CD4-positive, alpha-beta T cell treated with Interleukin-21 for 1 hour (primary cell): ENCODE measurements at regions not wholly inside any gene's neighbourhood (a gene's known extent, or its start where the extent isn't known, plus 50 kb on each side); places are given as distances from the start of the nearest gene placed in this dataset.

ENCODE experiments used
- DNase-seq: peaks from one replicate; pipeline ENCODE4 v3.0.0-alpha.2; 2020

DNA sequence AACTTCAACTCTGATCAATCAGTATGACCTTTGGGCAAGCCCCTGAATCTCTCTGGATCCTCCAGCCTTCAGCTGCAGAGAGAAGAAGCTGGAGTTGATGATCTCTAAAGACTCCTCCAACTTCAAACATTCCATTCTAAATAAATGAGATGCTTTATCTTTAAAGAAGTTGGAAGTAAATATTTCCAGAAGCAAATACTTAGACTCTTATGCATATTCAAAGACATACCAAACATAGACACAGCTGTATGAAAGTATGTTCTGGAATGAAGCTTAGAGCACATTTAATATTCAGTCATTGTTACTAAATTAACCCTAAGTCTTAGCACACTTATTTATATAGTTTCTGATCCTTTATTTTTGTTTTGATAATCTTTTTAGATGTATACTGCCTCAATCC is 77.6 kb upstream of the ACP3 start:
- DNase-seq = no peak

DNA sequence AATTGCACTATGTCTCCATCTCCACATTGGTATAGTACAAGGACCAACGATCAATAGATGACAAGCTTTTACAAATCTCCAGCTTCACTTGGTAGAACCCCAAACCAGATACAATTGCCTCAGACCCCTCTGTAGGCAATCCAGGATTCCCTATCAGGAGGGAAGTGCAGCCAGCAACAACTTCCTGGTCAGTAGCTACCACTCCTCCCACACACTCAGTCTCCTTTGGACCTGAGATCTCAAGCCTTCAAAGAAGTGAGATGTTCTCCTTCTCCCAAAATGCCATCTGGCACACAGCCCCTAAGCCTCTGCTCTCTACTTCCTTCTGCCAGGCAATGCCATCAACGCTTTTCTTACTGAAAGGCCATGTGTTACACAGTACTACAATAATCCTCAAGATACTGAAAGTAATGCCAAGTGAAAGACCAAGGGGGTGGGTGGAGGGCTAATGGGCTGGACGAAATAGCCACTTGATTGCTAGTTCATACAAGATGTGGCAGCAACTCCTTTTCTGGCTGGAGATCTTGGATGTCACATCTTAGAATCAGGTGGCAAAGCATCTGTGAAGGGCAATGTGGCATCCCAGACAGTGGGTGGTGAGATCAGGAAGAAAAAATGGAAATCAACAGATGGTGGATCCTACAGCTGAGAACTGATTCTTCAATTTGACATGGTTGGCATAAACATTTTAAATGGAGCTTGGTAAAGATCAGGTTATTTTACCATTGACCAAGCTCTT is 75.3 kb upstream of the ACP3 start:
- DNase-seq = no peak

DNA sequence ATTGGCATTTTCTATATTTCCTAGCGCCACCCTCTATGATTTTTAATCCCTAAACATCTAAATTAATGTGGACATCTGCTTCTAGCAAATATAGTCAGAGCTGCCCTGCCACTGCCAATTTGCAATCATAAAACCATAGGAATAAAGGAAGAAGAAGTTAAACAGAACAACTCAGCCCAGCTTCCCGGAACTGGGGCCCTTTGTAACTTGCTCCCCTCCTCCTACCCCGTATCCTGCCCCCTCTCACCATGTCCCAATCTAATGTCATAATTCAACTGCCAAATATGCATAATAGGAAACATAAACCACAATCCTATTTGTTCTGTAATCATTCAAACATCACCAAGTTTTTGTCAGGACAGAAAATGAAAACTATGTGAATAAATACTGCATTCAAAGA is 74.4 kb upstream of the ACP3 start:
- DNase-seq = no peak

DNA sequence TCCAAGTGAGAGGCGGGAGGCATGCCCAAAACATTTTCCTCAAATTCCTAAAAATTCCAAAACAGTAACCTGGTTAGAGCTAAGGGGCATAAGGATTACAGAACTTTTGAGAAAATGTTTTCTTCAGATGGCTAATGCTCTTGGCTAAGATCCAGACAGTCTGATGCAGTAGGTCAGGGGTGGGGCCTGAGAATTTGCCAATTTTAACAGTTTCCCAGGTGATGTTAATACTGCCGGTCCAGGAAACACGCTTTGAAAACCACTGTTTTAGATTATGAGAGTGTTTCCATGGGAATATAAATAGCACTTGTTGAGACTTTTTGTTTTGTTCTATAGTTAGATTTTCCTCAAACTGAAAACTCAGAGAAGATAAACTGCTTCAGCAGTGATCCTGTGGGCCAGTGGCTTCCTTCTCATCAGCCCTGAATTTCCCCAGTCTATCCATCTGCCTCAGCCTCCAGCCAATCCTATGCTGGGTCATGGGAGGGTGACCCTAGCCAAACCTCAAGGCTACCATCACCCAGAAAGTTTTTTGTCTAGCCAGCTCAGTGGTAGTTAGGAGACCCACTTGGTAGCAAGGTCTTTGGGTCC is 71.6 kb upstream of the ACP3 start:
- no peak for DNase-seq

DNA sequence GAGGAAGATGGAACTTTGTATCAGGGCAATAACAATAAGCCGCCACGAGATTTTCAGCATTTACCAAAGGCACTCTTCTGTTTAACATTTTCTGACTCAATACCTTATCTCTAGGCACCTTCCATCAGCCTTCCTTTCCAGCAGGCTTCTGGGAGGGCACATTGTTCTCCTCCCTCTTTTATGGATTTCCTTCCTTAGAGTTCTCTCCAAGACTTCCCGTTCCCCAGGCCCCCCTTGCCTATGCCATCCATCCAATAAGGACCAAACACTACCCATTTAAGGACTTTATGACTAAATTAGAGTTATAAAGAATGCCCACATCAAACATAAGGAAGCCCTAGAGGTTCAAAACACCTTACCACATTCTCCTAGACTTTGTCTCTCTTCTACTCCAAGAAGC is 71.0 kb upstream of the ACP3 start:
- no peak for DNase-seq

DNA sequence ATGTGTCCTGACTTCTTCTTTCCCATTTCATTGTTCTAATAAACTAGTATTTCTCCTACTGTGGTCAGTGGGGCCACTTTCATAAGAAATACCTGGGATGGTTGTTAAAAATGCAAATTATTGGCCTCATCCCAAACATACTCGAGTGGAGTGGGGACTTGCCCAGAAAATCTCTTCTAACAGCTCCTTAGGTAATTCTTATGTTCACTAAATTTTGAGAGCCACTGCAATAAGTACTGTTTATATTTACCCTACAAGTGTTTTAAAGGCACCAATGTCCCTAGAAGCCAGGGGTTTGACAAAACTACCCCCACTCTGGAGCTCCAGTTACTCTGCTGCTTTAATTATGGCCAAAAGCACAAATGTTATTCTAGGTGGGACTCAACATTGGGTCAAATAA is 70.0 kb upstream of the ACP3 start:
- no peak for DNase-seq

DNA sequence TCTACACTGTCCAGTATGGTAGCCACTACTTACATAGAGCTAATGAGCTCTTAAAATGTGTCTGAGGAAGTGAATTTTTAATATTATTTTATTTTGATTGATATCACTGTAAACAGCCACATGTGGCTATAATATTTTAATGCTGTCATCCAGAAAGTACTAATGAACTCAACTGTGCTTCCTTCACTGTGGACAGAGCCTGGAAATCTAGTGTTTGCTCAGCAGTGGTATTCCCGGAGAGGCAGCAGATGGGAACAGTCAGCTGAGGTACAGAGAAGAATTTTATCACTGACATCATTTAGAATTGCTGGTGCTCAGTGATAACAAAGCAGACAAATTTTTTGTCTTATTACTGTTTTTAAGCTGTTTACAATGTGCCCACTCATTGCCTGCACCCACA is 68.7 kb upstream of the ACP3 start:
- DNase-seq = no peak

DNA sequence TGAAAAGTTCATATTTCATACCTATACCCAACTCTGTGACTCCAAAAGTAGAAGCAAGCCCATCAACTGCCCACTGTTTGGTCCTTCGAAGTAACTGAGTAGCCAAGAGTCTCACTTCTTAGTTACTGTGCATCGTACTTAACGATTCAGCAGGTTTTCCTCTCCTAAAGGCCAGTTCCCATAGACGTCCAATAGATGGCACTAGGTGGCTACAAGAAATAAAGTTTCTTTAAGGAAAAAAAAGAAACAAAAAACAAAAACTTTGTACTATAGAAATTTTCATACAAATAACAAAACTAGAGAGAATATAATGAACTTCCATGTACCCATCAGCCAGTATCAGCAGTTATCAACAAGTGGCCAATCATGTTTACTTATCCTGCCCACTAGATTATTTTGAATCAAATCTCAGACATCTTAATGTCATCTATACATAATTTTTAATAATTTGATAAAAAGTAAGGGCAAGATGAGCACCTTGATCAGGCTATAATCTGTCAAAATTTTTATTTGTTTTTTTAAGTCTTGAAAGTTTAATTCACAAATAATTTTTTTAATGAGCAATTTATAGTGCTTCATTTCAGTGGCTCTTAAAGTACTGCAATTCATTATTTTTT is 63.8 kb upstream of the ACP3 start:
- peak; percentile 19 for DNase-seq

DNA sequence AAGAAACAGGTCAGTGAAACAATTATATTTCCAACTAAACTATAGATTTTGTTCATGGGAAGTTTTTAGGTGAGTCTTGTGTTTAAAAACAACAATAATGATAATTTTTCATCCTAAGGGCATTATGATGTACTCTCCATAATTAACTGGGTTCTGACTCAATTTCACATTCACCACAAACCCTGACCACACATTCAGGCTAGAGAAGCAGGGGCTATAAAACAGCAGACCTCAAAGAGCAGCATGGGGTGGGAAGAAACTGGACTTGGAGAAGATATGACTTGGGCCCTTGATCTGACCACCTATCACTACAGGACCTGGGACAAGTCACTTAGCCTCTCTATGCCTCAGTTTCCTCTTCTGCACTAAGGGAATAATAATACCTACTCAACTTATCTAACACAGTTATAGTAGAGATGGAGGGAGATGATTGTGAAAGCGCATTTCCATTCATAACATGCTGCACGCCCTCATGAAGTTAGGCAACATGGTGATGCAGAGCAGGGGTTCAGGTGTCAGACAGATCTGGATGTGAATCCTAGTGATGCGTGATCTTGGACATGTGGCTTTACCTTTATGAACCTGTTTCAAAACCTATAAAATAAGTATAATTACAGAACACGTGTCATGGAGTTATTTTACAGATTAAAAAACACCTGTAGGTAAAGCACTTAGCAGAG is 63.0 kb upstream of the ACP3 start:
- DNase-seq = no peak

DNA sequence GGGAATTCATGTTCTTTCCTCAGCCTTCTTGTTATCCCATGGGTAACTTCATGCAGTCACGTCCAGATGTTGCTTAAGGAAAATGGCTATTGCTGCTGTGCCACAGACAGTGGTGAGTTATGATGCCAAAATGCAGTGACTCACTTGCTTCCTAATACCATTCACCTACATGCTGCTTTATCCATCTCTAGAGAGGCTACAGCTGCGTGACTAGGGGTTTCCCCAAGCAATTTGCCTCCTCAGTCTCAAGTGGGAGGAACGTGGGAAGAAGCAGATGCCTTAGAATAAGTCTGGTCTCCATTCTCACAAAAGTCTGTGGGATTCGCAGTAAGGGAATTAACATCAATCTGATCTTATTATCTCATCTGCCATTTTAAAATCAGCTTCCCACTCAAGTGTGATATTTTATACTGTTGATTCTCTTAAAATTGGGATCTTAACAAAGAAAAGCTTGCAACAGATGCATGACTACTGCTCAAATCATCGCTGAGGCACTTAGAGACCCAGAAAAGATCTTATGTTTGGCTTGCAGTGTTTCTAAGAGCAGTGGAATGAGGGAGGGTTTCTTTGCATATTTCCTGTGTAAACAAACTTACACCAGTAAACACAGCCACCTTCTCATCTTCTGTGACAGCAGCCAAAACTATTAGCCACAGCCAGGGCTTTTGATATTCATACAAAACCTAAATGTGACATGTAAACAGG is 62.0 kb upstream of the ACP3 start:
- DNase-seq = no peak

DNA sequence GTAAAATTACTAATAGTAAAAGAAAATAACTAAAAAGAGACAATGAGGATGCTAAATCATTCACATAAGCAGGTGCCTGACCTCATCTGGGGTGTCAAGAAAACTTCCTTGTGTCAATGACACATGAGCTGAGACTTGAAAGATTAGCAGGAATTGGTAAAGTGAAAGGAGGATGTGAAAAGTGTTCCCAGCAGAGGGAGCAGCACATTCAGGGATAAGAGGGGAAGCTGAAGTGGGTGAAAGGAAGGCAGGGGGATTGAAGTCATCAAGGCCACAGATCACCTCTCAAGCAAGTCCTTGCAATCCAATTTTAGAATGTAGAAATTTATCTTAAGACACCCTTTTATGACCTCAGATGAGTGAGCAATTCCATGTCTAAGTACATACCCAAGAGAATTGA is 60.2 kb upstream of the ACP3 start:
- DNase-seq = no peak

DNA sequence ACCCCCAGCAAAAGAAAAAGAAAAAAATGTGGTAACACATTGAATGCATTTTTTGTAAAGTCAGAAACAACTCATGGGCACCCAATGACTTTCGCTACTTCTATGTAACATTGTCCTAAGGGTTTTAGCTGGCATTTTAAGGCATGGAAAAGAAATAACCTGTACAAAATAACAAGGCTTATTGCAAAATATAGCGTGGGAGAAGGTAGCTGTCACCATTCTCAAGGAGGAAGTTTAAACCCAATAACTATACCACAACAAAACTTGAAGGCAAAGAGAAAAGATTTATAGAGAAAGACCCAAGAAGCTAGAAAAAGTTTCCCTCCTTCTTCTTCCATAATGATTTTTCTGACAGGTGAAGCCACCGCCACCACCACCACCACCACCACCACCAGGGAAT is 55.7 kb upstream of the ACP3 start:
- no peak for DNase-seq

DNA sequence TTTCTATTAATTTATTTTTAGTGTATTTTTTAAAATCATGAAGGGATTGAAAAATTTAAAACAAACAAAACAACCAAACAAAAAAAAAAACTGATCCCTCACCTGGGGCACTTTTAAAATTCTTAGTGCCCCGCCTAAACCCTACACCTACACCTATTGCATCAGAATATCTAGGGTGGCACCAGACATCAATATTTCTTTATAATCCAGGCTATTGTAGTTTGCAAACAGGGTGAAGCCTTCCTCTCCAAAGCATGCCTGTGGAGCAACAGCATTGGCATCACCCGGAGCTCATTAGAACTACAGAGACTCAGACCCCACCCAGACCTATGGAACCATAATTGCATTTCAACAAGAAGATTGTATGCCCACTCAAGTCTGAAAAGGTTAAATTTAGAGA is 54.9 kb upstream of the ACP3 start:
- no peak for DNase-seq

DNA sequence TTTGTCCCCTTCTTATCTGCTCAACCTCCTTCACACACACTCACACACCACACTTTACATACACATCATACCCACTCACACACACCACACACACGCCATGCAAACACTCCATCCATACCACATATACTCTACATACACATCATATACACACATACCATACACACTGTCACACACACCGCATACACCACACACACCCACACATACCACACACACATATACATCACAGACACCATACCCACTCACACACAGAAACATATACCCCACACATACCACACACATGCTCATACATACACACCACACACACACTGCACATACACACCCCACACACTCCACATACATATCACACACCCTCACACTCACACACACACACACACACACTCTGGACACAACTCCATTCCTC is 54.3 kb upstream of the ACP3 start:
- no peak for DNase-seq

DNA sequence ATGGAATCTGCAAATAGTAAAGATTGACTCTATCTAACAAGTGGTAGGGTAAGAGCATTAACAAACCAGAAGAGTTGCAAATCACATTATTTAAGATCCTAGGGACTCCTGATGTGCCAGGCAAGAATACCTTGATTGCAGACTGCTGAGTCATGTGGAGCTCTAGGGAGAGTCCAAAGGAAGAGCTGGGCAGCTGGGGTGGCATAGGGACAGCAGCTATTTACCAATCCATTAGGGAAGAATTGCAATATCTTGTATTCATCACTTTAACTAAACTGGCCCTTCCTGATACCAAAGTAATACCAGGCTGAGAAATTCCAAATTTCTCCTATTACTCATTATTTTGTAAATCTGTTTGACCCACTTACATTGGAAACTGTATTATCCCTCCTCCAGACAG is 52.2 kb upstream of the ACP3 start:
- DNase-seq = no peak

DNA sequence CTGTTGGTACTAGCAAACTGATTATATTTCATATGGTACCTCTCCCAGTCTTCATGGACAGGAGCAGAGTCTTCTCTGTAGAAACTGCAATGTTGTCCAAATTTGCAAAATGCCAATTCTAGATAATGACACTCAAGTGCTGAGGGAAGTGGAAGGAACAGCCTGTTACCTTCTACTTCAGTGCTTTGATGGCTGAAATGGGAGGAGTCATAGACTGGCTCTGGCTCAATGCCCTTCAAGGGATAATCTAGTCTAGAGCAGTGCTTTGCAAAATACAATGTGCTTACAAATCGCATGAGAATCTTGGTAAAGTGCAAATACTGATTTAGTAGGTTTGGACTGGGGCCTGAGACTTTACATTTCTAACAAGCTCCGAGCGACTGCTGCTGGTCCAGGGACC is 51.7 kb upstream of the ACP3 start:
- no peak for DNase-seq

DNA sequence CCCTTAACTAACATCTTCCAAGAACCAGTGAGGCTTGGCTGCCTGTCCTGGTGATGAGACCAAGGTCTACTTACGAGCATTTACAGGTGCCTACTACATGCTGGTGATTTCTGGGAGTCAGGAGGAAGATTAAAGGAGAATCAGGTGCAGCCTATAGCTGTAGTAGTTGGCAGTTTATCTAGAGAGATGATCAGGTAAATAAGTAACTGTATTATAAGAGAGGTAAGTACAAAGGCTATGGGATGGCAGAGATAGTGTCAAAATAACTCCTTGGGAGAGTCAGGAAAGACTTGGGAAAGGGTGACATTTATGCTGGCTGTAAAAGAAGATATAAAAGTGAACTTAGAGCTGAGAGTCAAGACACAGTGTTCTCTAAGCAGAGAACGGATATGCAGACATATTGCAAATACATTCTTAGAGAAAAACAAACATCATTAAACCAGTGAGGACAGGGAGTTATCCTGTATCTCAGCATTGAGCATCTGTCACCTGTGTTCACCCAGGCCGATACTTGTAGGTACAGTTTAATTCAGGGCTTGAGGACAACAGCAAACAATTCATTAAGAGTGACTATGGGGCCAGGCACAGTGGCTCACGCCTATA is 49.7 kb upstream of the ACP3 start:
- DNase-seq = no peak
